Thoracic aorta (tissue), 2 donors: ENCODE measurements at regions not wholly inside any gene's neighbourhood (a gene's known extent, or its start where the extent isn't known, plus 50 kb on each side); places are given as distances from the start of the nearest gene placed in this dataset.

Source experiments
- ATAC-seq: fragments of 150-250 bp; one replicate; pipeline ENCODE4 v1.8.0; 2017; ENCODE audit warnings: low read depth; ENCODE audit not compliant: insufficient number of reproducible peaks, low FRiP score
- DNase-seq: peaks from one replicate; pipeline ENCODE4 v3.0.0-alpha.2; 2020; ENCODE audit warnings: low spot score
- H3K27ac ChIP-seq, 2 donors: fragments of 200-600 bp; sonication (generic); 1 replicate in 1 of 2; 2 replicates in 1 of 2; pipeline ENCODE4 v1.5.1; 2016; ENCODE audit warnings: mild to moderate bottlenecking in 2 of 2, moderate library complexity in 2 of 2
- H3K27me3 ChIP-seq: fragments of 200-600 bp; sonication (generic); replicated peaks from 2 replicates; pipeline ENCODE4 v1.6.0; 2016; ENCODE audit warnings: mild to moderate bottlenecking; ENCODE audit not compliant: insufficient read depth
- H3K36me3 ChIP-seq: fragments of 200-600 bp; sonication (generic); one replicate; pipeline ENCODE4 v1.5.1; 2016
- H3K4me1 ChIP-seq, 2 donors: fragments of 200-600 bp; sonication (generic); 1 replicate in 1 of 2; 2 replicates in 1 of 2; pipeline versions ENCODE4 v1.5.1 to v1.6.0; 2016; ENCODE audit warnings: low read depth in 2 of 2, mild to moderate bottlenecking in 1 of 2; ENCODE audit not compliant: control insufficient read depth in 1 of 2
- H3K4me3 ChIP-seq: fragments of 200-600 bp; sonication (generic); 2 replicates; pipeline ENCODE4 v1.5.1; 2016; ENCODE audit warnings: mild to moderate bottlenecking
- H3K9me3 ChIP-seq: fragments of 200-600 bp; sonication (generic); 2 replicates; pipeline ENCODE4 v1.5.1; 2016
- CTCF ChIP-seq: fragments of 200-600 bp; sonication (generic); IDR thresholded peaks from one replicate; pipeline ENCODE4 v1.5.1; 2019; ENCODE audit warnings: antibody characterized with exemption

GRCh38 chr4:23125118-23125517, 432.4 kb downstream of the GBA3 start:
- no peaks in the 10 kb centered on the region for H3K9me3 ChIP-seq
- ATAC-seq, result no peak
- DNase-seq, result no peak
- no peaks in the 10 kb centered on the region for H3K36me3 ChIP-seq
- TF ChIP-seq CTCF, result no peak
- no peaks in the 10 kb centered on the region for H3K27me3 ChIP-seq
- no peak overlapping the region for H3K4me3 ChIP-seq
- no peaks in the 10 kb centered on the region for H3K4me1 ChIP-seq
- no peak overlapping the region for H3K27ac ChIP-seq

- TF ChIP-seq CTCF, result no peak
- ATAC-seq, result peak; percentile 31
- Histone ChIP-seq H3K4me3 (no peak overlapping the region), H3K27me3 (no peaks in the 10 kb centered on the region), H3K36me3 (no peaks in the 10 kb centered on the region), H3K27ac (no peak overlapping the region), H3K4me1 (no peaks in the 10 kb centered on the region), H3K9me3 (no peaks in the 10 kb centered on the region)
- no peak for DNase-seq
Measured at GRCh38 chr4:23122666-23123400, 430.1 kb downstream of the GBA3 start.

DNA sequence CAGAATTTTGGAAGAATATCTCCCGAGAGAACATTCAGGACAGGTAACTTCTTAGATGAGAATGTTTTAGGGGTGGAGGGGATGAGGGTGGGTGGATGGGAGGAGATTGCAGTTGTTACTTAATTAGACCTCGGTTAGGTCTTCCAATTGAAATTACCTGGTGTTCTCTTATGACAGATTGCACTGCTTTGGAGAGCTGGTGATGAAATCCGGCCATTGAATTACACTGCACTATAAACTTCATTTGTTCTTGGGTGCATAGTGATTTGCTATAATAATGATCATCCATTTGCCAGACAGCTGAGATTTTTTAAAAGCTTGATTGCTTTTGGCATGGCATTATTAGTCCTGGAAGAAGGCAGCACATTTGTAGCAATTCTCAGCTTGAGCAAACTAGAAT, 427.6 kb downstream of the GBA3 start:
- no peak overlapping the region for H3K4me3 ChIP-seq
- no peaks in the 10 kb centered on the region for H3K36me3 ChIP-seq
- TF ChIP-seq CTCF, result no peak
- H3K9me3 ChIP-seq, result no peaks in the 10 kb centered on the region
- H3K27me3 ChIP-seq, result no peaks in the 10 kb centered on the region
- no peaks in the 10 kb centered on the region for H3K4me1 ChIP-seq
- no peak for ATAC-seq
- no peak overlapping the region for H3K27ac ChIP-seq
- DNase-seq, result no peak

DNA sequence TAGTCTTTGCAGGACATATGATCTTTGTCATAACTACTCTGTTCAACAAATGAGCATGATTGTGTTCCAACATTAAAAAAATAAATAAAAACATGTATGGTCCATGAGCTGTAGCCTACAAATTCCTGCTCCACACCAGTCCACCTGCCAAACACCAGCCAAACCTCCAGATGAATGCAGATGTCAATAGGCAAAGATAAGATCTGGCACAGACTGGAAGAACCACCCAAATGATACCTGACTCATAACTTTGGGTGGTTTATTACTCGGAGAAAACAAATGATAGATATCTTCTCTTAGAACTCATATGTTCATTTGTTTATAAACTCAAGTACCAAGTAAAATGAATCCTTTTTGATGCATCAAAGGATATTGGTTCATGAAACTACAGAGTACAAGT, 425.1 kb downstream of the GBA3 start:
- Histone ChIP-seq H3K9me3 (no peaks in the 10 kb centered on the region), H3K27me3 (no peaks in the 10 kb centered on the region), H3K27ac (no peak overlapping the region), H3K4me1 (no peaks in the 10 kb centered on the region), H3K4me3 (no peak overlapping the region), H3K36me3 (no peaks in the 10 kb centered on the region)
- no peak for TF ChIP-seq CTCF
- DNase-seq (no peak), ATAC-seq (no peak)

DNA sequence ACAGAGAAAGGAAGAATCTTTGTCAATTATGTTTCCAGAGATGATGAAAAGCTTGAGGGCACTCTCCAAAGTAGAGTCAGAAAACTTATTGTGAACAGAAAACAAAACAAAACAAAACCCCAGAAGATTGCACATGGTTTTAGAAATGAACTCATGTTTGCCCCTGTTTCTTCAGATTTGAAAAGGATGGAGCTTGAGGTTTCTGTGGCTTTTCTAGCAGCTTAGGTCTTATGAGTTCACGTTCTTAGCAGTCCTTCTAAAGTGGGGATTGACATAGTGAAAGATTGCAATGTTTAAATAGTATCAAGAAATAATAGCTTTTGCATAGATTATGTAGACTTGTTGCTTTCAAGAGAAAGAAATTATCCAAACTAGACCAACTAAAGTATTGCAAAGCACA, 421.8 kb downstream of the GBA3 start:
- H3K36me3 ChIP-seq, result no peaks in the 10 kb centered on the region
- DNase-seq, result no peak
- ATAC-seq, result no peak
- H3K27ac ChIP-seq, result no peak overlapping the region
- no peaks in the 10 kb centered on the region for H3K27me3 ChIP-seq
- H3K4me3 ChIP-seq, result no peak overlapping the region
- H3K9me3 ChIP-seq, result no peaks in the 10 kb centered on the region
- no peak for TF ChIP-seq CTCF
- no peaks in the 10 kb centered on the region for H3K4me1 ChIP-seq
